ENCODE measurements at regions not wholly inside any gene's neighbourhood (a gene's known extent, or its start where the extent isn't known, plus 50 kb on each side); places are given as distances from the start of the nearest gene placed in this dataset.

GRCh38 chr5:54643685-54644106 lies 126.1 kb downstream of the SNX18 start:
- no peak for TF ChIP-seq CTCF (IDR thresholded peaks at IDR 0.05)
- TF ChIP-seq POLR2A (IDR thresholded peaks at IDR 0.05) = no peak
